HG03095 (cell line): ENCODE measurements at regions not wholly inside any gene's neighbourhood (a gene's known extent, or its start where the extent isn't known, plus 50 kb on each side); places are given as distances from the start of the nearest gene placed in this dataset.

Source experiments
- ATAC-seq: cut with Tn5 transposase; IDR thresholded peaks from one replicate; pipeline ENCODE4 v1.9.1; 2021; ENCODE audit warnings: moderate library complexity; ENCODE audit not compliant: unreplicated experiment

DNA sequence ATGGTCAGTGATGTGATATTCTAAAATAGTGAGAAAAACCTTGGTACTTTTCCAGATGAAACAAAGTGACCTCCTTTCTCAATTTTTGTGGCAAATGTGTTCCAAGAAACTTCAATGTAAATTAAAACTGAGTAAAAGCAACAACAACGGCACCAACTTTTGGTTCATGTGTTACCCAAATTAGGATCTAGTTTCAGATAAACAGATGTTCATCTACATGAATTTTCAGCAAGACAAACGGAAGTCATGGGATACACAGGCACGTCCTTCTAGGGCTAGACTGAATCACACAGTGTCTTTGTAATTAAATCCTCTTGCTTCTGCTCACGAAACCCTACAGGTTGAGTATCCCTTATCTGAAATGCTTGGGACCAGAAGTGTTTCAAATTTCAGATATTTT lies 915.2 kb downstream of the TFAP2A start:
- no peak for ATAC-seq

DNA sequence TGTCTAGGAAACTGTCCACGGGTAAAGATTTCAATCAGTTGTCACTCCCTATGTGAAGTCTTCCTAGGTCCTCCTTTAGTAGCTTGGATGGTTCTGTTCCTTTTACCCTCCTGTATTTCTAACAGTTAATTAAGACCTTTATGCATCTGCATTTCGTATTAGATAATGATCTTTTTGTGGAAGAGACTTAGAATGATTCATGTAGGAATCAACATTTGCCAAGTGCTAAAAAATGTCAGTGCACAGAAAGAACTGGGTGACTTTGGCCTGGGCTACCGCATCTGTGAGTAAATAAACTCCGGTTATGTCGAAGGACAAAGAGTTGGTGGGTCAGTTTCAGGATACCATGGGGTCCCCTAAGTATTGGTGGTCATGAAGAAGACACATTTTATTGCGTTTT lies 918.0 kb downstream of the TFAP2A start:
- ATAC-seq: no peak

DNA sequence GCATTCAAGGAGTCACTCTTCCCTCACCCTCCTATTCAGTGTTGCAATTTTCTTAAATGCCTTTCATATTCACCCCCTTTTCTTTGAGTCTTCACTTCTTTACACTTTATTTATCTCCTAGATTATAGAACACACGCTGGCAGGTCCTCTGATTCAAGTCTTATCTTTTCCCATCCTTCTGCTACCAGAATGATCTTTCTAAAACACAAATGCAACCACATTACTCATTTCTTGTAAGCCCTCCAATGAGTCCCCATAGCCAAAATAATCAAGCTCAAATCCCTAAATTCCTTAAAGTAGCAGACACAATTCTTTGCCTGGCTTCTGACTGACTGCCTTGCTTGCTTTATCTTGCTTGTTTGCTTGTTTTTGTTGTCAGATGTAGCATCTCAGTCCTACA lies 920.0 kb downstream of the TFAP2A start:
- no peak for ATAC-seq

- no peak for ATAC-seq
These were observed 922.1 kb downstream of the TFAP2A start for GRCh38 chr6:9492790-9493189.

GRCh38 chr6:9487128-9487527 lies 927.7 kb downstream of the TFAP2A start:
- ATAC-seq: no peak

- no peak for ATAC-seq
These were observed 928.9 kb downstream of the TFAP2A start for GRCh38 chr6:9485992-9486391.

GRCh38 chr6:9484686-9485085 lies 930.2 kb downstream of the TFAP2A start:
- no peak for ATAC-seq

- ATAC-seq: no peak
These were observed 930.8 kb downstream of the TFAP2A start for GRCh38 chr6:9484091-9484490.

DNA sequence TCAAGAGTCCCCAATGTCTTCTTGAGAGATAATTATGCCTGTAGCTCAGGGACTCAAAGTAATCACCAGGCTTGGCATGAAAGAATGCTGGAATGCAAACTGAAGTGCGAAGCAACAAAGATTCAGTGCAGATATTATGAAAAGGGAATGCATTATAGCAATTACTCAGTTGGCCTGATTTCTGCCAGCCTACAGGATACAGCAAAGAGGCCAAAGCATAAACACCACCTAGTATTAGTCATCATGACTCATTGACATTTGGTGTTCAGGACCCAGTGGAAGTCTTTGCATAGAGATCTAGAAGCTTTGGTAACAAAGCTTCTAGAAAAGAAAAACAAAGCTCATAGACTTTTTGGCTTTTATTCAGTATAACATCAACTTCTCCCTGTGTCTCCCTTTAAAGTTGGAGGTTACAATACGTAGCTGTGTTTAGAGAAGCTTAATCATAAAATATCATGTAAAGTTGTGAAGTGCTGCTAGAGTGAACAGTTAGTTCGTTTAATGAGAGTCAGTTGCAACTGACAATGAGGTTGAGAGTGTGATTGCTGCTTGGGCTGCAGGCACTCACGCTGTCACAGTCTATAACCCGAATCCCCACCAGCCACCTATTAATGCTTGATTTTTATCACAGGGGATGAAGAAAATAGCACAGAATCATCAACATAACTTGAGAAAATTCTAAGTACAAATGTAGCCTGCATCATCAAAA lies 932.7 kb downstream of the TFAP2A start:
- ATAC-seq: no peak

- ATAC-seq: no peak
These were observed 933.4 kb downstream of the TFAP2A start for GRCh38 chr6:9481292-9482029.

DNA sequence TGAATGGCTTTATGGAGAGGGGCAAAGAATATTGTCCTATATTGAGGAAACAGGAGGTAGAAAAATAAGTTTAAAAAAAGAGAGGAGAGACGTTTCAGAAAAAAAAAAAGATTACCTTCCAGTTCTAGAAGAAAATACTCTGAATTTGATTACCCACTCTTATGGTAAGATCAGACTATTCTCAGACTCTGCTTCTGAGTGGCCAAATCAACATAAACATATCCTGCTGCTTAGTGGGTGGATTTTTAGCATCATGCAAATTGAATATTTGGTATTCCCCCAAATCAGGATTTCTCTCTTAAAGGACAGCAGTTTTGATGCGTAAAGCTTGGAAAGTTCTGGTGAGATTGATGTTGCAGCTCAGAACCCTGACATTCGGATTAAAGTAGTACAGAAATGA lies 946.6 kb downstream of the TFAP2A start:
- ATAC-seq: no peak

- no peak for ATAC-seq
These were observed 947.1 kb downstream of the TFAP2A start for GRCh38 chr6:9467741-9468140.

GRCh38 chr6:9464583-9464982 lies 950.3 kb downstream of the TFAP2A start:
- no peak for ATAC-seq

- ATAC-seq: no peak
These were observed 951.6 kb downstream of the TFAP2A start for GRCh38 chr6:9463311-9463710.

DNA sequence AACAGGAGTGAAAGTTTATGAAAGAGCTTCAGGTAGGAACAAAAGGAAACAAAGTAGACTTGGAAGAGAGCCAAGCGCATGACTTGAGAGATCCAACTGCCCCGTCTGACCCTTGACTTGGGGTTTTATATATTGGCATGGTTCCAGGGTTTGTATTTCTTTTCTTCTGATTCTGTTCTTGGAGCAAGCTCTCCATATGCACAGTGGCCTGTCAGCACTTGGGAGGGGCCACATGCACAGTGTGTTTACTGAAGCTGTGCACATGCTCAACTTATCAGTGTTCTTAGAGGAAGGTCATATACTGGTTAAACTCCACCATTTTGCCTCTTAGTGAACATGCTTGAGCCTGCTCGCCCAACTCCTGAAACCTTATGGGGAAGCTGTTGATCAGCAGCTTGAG lies 953.7 kb downstream of the TFAP2A start:
- no peak for ATAC-seq

GRCh38 chr6:9458424-9458823 lies 956.5 kb downstream of the TFAP2A start:
- no peak for ATAC-seq

- ATAC-seq: no peak
These were observed 958.8 kb downstream of the TFAP2A start for GRCh38 chr6:9455864-9456658.

- no peak for ATAC-seq
These were observed 975.1 kb downstream of the TFAP2A start for GRCh38 chr6:9439621-9440330.

DNA sequence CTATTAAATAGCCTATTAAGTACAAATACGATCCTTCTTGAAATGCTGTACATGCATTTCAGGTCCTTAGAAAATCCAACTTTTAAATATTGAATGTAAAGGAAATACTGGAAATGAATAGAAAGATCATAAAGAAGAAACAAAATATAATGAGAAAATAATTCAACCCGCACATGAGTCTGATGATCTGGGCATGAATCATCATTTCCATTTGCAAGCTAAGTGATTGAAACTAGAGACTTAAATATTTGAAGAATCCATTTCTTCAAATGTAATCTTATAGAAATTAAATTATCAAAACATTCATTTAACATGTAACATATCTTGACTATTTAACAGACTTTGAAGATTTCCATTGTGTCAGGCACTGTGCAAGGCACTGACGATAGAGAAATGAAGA lies 977.0 kb downstream of the TFAP2A start:
- no peak for ATAC-seq

- ATAC-seq: no peak
These were observed 979.6 kb downstream of the TFAP2A start for GRCh38 chr6:9435281-9435680.

DNA sequence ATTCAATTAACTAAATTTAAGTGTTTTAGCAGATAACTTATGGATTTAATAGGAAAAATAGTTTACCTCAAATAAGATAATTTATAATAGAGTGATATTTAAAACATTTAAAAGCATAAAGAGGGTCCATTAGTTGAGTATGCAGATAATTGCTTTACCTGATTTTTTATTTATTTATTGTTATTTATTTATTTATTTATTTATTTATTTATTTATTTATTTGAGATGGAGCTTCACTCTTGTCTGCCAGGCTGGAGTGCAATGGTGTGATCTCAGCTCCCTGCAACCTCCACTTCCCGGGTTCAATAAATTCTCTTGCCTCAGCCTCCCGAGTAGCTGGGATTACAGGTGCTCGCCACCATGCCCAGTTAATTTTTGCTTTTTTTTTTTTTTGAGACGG lies 982.9 kb downstream of the TFAP2A start:
- no peak for ATAC-seq
